HUDEP-2 (cell line): ENCODE measurements at regions not wholly inside any gene's neighbourhood (a gene's known extent, or its start where the extent isn't known, plus 50 kb on each side); places are given as distances from the start of the nearest gene placed in this dataset.
"Not testable (repeated sequence)": the region's sequence is repeated elsewhere in the genome, so short reads cannot be mapped to it uniquely, and the experiment has no call there.

Experiments
- DNase-seq, 76 experiments: peaks; one replicate each; lab custom pipeline; 2025; ENCODE audit not compliant: unreplicated experiment in 76 of 76; lab: John Stamatoyannopoulos, UW

DNA sequence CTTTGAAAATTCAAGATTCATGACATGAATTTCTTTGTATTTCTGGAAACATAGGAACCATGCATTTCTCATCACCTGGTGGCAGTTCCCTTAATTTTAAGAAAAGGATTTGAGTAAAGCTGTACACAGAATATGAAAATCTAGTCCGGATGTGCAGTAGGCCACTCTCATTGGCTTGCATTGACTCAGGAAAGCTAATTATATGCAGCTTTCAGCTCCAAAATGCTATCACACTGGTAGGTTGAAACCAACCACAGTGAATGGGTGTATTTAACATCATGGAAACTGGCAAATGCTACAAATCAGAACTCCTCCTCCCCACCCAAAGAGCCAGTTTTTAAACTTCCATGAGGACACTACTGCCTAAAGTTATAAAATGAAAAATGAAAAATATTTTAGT lies 161.6 kb upstream of the FBXL17 start:
- no peak for DNase-seq

DNA sequence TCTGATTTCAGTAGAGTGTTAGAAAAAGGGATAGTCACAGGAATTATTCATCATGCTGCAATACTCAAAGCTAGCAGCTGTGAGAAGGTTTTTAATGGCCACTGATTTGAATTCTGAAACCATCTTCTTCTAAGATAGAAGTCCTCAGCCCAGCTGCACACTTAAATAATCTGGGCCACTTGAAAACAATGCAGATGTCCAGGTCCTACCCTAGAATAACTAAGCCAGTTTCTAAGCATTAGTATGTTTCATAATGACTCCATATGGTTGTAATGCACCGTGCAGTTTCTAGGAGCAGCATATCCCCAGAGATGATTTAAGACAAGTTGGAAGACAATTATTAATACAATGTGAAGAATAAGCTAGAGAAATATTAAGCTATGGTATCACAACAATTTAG lies 159.9 kb upstream of the FBXL17 start:
- no peak for DNase-seq

DNA sequence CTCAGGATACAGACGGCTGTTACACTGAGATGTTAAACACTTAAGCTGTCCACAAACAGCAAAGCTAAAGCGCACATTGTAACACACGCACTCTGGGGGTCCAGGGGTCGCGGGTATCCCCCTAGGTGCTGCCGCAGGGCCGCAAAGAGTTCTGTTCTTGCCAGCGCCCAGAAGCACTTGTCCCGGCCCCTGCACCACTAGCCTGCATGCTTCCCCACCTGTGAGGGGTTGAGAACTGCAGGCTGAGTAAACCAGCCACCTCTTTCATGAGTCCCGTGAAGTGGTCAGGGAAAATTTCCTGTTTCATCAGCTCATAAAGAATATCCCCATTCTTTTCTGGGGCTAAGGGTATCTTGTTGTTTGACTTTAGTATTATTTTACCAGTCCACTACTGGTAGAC lies 154.4 kb upstream of the FBXL17 start:
- DNase-seq = no peak

DNA sequence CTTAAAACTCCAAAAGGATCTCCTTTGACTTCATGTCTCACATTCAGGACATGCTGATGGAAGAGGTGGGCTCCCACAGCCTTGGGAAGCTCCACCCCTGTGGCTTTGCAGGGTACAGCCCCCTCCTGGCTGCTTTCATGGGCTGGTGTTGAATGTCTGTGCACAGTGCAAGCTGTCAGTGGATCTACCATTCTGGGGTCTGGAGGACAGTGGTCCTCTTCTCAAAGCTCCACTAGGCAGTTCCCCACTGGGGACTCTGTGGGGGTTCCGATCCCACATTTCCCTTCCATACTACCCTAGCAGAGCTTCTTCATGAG lies 150.2 kb upstream of the FBXL17 start:
- not testable (repeated sequence) for DNase-seq

DNA sequence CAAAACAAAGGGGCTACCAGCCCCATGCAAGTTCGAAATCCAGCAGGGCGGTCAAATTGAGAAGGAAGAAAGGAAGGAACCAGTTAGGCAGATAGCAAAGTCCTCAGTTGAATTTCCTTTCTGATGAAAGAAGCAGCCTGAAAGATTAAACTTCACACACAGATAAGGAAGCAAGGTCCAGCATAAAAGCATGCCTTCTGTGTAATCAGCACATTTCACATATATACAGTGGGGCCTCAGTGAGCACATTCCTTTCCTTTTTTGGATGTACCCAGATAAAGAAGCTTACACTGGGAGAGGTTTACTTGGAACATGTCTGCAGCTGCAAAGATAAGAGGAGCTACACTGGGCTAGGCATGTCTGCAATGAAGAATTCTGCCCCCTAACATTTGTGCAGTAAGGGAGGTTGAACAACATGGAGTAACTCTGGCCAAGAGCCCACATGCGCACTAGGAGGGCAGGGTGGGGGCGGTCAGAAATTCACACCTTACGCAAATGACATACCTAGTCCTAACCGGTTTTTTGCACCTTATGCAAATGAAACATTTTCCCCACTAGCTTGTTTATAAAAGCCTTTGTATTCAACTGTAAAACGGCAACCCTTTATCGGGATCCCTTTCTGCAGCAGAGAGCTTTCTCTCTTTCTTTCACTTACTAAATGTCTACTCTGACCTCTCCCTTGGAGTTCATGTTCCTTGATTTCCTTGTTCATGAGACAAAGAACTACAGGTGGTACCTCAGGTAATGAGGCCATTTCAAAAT lies 149.7 kb upstream of the FBXL17 start:
- peak in 56 of 76 experiments; percentile 2 to 91 (median 52) for DNase-seq

DNA sequence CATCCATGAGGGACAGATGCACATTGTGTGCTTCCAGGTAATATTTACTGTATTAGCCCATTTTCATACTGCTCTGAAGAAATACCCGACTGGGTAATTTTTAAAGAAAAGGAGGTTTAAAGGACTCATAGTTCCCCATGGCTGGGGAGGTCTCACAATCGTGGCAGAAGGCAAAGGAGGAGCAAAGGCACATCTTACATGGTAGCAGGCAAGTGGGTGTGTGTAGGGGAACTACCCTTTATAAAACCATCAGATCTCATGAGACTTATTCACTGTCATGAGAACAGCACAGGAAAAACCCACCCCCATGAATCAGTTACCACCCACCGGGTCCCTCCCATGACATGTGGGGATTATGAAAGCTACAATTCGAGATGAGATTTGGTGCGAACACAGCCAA lies 148.8 kb upstream of the FBXL17 start:
- no peak for DNase-seq

DNA sequence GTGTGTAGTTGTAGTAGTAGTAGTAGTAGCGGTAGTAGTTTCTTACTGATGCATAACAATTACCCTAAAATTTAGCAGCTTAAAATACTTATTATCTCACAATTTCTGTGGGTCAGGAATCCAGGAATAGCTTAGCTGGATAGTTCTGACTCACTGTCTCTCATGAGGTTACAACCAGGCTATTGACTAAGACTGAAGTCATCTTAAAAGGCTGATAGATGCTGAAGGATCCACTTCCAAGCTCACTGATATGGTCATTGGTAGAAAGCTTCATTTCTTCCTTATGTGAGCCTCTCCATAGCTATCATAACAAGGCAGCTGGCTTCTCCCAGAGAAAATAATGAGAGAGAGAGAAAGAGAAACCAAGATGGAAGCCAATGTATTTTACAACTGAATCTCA lies 147.5 kb upstream of the FBXL17 start:
- DNase-seq = no peak

DNA sequence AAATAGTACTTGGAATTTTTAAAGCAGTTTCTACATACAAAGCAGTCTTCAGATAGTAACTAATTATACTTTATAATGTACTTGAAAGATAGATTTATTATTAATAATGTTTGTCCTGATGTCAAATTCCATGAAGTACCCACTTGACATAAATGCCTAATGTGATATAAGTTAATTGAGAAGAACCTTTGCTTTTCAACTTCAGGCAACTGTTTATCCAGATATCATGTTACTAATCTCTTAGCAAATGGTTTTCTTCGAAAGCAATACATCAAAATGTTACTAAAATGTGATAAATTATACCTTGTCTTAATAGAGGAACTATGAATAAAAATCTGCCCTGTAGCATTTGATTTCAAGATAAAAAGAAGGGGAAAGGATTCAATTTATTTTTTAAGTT lies 146.8 kb upstream of the FBXL17 start:
- no peak for DNase-seq

DNA sequence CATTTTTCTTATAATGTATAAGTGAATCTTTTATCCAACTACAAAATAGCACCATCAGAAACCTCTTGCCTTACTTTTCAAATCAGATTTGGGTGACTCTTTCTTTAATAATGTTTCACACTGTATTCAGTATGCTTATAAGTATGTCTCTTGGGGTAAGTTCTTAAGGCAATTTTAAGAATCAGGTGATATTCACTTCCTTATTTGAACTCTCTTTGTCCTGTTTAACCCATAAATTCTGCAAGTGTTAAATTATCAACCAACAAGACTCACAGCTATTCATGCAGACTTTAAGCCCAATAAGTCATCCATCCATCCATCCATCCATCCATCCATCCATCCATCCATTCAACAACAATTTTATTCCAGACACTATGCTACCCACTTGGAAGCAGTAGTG lies 142.7 kb upstream of the FBXL17 start:
- no peak for DNase-seq

DNA sequence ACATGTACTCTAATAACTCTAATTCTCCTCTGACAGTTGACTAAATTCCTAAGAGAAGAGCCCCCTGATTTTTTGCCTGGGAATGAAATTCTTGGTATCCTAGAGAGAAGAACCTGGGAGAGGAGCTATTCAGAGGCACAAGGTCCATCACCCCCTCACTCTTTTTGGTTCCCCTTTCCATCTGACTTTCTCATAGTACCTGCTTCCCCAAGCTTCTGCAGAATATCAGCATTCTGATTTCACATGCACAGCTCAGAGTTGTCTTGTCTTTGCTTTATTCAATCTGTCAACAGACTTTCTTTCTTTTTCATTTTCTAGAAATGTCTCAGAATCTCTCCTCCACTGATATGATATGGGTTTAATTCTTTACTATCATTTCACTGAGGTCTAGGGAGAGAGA lies 141.5 kb upstream of the FBXL17 start:
- no peak for DNase-seq

DNA sequence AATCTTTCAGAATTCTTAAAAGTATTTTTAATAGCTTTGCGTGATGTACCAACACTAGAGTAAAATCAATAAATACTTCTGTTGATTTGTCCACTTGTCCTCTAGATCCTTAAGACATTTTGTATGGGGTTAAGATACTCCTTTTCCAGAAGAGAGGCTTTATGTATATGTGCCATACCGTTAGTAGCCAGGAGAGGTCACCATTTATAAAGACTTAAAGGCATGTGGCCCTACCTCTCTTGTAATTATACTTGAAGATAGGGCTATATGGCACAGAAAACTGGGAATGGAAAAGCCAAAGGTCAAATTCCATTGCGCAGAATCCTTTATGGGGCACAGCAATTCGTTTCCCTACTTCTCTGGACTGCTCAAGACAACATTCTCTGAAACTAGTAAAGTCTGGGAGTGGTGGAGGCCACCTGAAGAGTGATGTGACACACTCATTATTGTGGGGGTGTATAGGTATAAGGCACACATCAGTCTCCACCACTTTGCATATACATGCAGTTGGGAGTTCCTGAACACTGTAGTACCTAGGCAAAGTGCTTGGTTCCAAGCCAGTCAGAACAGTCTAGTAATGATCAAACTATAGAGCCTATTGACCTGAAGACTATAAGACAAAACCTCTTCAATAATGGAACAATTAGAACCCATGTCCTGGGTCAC lies 140.1 kb upstream of the FBXL17 start:
- DNase-seq = peak in 36 of 76 experiments; percentile 1 to 68 (median 40)

DNA sequence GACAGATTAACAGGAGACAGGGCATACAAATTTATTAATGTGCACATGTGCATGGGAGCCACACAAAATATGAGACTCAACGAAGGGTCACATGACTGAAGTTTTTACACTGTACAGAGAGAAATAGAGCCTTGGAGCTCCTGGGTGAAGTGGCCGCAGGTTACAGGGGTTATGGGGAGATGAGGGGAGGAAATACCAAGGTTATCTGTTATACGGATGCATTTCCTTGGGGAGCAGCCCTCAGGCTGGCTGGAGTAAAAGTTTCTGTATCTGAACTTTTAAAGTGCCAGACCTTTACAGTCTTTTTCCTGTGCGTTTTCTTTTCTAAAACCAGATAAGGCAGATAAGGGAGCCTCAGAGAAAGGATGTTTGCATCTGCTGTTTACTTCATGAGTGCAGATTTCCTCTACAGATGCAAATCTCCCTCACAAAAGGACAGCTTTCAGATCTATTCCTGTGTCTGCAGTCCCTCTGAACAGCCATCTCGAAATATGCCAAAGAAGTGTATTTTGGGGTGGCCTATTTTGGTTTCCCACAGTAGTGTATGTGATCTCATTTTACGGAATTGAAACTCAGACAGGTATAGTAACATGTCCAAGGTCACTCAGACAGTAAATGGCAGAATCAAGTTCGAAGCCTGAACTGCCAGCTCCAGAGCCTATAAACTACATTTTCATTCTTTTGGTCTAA lies 139.3 kb upstream of the FBXL17 start:
- no peak for DNase-seq

DNA sequence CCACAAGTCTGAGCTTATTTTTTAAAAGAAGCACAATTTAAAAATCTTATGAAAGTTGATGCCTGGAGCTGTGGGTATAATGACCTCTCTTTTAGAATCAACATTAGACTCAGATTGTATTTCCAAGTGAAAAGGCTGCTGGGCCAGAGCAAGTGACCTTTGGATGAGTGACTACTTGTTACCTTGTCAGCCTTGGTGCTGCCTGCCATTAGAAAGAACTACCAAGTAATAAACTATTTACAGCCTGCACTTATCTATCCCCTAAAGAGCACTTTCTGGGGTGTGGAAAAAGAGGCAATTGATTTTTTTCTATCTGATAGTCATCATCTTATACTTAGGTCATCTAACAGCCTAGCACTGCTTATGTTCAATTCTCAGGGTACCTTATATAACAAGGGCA lies 134.9 kb upstream of the FBXL17 start:
- no peak for DNase-seq

DNA sequence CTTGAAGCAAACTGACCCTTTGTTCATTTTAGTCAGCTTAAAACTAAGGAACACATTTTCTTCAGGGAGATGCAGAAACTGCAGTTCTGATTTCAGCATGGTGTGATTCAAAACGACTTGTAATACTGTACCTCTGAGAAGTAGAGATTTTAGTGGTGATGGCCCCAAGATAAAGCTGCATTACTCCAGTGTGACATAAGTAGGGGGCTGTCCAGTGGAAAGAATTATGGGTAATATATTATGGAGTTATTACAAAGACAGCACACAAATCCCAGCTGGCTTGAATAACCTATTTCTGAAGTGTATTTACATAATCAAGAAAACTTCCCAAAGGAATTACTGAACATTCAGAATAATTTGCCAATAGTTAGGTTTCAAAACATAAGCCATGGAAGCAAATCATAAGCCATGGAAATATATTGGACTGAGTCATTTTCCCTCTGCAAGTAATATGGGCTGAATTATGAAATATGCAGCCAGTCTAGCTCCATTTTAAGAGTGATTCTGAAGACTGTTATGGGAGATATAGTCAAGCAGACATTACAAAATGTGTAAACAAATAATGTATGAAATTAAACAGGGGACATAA lies 133.7 kb upstream of the FBXL17 start:
- no peak for DNase-seq

DNA sequence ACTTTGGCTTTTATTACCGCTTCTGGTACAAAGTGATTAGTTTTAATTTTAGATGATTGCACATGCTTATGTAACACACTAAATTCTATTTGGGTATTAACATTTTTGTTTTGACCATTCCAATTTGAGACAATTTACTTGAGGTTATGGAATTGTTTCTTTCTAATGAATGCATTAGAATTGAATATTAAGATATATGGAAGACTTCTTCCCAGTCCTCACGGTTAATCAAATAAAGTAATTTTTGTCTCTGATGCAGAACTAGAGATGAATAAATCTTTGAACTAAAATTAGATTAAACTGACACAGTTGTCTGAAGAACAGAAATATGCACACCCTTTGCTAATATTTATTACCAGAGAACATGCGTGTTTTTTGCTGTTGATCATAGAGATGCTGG lies 127.1 kb upstream of the FBXL17 start:
- DNase-seq = no peak

DNA sequence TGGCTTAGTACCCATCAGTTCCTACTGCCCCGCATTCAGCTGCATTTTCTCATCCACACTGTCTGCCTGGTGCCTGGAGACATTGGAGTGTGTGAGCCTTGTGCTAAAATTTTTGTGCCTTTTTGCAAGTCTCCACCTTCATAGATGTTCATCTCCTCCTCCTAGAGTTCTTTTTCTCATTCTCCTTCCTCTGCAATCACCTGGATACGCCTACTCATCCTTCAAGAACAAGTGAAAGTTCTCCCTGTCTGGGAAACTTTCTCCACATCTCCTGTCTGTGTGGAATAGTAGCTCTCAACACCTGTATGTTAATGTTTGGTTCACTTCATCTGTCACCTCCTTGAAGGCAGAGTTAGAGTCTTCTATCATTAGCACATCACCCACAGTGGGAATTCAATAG lies 125.7 kb upstream of the FBXL17 start:
- no peak for DNase-seq

DNA sequence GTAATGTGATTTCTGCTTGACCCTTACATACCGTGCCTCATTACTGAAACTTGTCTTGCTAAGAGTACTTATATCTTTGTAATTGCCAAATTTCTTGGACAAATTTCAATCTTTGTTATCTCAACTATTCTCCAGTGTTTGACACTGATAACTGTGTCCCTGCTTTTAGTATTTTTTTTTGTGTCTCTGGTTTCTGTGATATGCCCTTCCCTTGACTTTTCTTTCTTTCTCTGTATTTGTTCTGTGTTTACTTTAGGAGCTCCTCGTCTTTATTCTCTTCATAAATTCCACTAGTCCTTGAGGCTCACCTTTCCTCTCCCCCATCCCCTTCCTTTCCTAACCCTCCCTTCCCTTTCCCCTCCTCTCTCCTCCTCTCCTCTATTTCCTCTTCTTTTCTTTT lies 123.7 kb upstream of the FBXL17 start:
- peak in 29 of 76 experiments; percentile 1 to 74 (median 32) for DNase-seq

DNA sequence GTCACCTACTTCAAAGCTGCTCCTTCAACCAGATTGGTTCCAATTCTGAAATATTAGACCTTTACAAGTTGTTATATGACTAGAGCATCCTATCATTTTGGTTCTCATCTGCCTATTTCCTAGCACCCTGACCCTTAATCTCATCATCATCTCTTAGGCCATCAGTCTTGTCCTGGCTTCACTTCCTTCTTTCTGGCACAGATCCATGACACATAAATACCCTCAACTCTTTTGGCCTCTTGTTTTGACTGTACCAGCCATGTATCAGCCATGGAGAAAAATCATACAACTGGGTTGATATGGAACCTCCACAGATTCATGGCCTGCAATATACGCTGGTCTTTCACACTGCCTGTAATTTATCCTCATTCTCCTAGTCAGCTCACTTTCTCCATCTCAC lies 123.1 kb upstream of the FBXL17 start:
- no peak for DNase-seq

DNA sequence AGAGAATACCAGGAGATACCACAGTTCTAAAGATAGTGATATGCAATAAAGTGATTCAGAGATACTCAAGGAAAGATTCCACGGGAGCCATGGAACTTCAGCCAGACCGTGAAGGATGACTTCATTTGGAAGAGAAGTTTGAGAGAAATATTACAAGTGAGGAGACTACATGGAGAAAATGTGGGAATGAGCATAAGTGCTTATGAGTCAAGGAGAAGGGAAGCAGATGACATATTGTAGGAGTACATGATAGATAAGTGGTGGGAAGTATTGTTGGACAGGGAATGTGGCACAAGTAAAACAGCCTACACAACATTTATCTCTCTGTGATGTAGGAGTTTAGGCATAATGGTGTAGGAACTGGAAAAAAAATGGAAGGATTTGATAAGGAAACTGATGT lies 122.1 kb upstream of the FBXL17 start:
- DNase-seq = no peak

DNA sequence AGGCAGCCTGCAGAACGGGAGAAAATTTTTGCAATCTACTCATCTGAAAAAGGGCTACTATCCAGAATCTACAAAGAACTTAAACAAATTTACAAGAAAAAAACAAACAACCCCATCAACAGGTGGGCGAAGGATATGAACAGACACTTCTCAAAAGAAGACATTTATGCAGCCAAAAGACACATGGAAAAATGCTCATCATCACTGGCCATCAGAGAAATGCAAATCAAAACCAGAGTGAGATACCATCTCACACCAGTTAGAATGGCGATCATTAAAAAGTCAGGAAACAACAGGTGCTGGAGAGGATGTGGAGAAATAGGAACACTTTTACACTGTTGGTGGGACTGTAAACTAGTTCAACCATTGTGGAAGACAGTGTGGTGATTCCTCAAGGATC lies 113.7 kb upstream of the FBXL17 start:
- DNase-seq = not testable (repeated sequence)

DNA sequence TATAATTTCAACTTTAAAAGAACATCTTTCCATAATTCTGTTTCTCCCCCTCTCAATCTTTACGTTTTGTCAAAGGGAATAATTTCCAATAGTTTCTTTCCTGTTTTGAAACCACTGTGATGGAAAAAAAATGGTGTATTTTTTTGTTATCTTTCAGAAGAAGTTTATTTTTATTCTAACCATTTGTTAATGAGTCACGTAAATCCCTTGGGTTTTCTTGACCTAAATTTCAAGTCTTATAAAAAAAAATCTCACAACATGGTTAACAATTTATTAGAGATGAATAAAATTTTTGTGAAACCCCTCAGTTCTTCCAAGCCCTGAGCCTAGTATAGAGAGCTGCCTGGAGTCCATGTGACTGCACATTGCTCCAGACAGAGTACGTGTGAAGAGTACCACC lies 106.1 kb upstream of the FBXL17 start:
- no peak for DNase-seq

DNA sequence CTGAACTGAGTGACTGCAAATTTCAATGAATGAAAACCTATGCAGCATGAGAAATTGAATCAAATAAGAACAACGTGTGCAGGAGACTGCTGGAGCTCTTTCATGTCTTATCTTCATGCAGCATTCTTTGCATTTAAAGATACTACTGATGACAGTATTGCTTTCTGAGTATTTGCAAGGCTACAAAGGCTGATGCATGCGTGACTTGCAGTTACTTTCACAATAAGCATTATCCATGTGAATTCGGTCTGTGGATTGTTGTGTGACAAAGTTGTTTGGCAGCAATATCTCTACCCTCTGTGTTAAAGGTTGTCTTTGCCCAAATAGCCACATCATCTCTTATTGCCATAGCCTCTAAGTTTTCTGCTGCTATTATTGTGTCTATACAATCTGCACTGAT lies 102.1 kb upstream of the FBXL17 start:
- no peak for DNase-seq
